Activated T-helper 2 cell treated with anti-CD3 and anti-CD28 coated beads, Interferon-gamma antibody, Interleukin-2, Interleukin-4, amounts not matched to agents 10 μg/mL and 5 μg/mL and 100 μg/mL, durations not matched to agents 14 hours and 24 hours and 36 hours (primary cell): ENCODE measurements at regions not wholly inside any gene's neighbourhood (a gene's known extent, or its start where the extent isn't known, plus 50 kb on each side); places are given as distances from the start of the nearest gene placed in this dataset.

Experiments
- DNase-seq: peaks from one replicate; pipeline ENCODE4 v3.0.0; 2021; ENCODE audit warnings: low spot score
- H3K27ac Mint-ChIP-seq: one replicate; pipeline ENCODE4 v1.8.0; 2021; ENCODE audit warnings: mixed read lengths
- H3K27me3 Mint-ChIP-seq: one replicate; pipeline ENCODE4 v1.8.0; 2021; ENCODE audit warnings: low read depth, mixed read lengths
- H3K36me3 Mint-ChIP-seq: one replicate; pipeline ENCODE4 v1.8.0; 2021; ENCODE audit warnings: low read depth, mixed read lengths
- H3K4me1 Mint-ChIP-seq: one replicate; pipeline ENCODE4 v1.8.0; 2021; ENCODE audit warnings: low read depth, mixed read lengths
- H3K4me3 Mint-ChIP-seq: one replicate; pipeline ENCODE4 v1.8.0; 2021; ENCODE audit warnings: low read depth, mild to moderate bottlenecking, moderate library complexity, mixed read lengths
- H3K9me3 Mint-ChIP-seq: one replicate; pipeline ENCODE4 v1.8.0; 2021; ENCODE audit warnings: mixed read lengths
- intact Hi-C: fragments of 100-400 bp; cut with micrococcal nuclease; formaldehyde crosslinking; loops from one replicate; pipeline ENCODE4 v1.15.1; 2023

GRCh38 chr10:28481968-28482367 lies 51.0 kb upstream of the WAC start:
- Mint-ChIP-seq H3K9me3 (no peaks in the 10 kb centered on the region), H3K27ac (no peak overlapping the region), H3K36me3 (no peaks in the 10 kb centered on the region), H3K4me3 (no peak overlapping the region), H3K4me1 (no peaks in the 10 kb centered on the region), H3K27me3 (peaks cover 5% of the 10 kb centered on the region)
- intact Hi-C loops = no loop called here
- DNase-seq = no peak
